NCI-H524 (cell line): ENCODE measurements at regions not wholly inside any gene's neighbourhood (a gene's known extent, or its start where the extent isn't known, plus 50 kb on each side); places are given as distances from the start of the nearest gene placed in this dataset.

ENCODE experiments used
- DNase-seq, 2 experiments: peaks; one replicate each; lab custom pipeline; 2025; lab: John Stamatoyannopoulos, UW

DNA sequence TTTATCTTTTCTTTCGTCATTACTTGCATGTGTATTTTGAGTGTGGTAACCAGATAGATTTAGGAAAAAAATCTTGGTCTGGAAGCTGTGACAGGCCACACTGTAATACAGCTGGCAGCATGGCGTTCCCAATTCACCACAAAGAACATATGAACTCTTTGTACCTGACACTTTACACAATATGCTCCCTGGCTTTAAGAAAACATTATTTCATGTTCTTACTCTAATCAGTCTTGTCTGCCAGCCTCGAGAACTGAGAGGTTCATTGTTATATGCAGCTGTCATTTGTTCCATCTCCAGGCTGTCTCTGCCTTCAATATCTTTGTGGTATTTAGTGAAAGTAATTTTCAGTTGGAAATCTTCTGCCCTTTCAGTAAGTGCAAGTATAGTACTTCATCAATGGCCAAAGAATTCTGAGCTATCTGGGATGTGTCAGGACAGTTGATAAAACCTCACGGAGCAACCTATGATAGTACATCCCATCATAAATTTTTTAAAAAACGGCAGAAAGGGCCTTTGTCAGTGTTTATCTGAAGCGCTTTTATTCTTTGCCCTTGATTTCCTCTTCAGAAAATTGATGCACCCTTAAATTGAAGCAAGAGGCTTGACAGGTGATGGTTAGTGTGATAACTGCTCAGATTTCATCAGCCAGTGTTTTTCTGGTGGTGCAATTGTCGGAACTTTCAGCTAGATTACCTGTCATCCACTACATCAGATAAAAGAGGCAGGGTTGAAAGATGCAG is 146.3 kb upstream of the SP8 start:
- DNase-seq: no peak

- no peak for DNase-seq
Measured at GRCh38 chr7:20945451-20945850, 158.8 kb upstream of the SP8 start.

- DNase-seq: no peak
Measured at GRCh38 chr7:20952916-20953315, 166.2 kb upstream of the SP8 start.

- DNase-seq: no peak
Measured at GRCh38 chr7:20954711-20955619, 168.3 kb upstream of the SP8 start.

DNA sequence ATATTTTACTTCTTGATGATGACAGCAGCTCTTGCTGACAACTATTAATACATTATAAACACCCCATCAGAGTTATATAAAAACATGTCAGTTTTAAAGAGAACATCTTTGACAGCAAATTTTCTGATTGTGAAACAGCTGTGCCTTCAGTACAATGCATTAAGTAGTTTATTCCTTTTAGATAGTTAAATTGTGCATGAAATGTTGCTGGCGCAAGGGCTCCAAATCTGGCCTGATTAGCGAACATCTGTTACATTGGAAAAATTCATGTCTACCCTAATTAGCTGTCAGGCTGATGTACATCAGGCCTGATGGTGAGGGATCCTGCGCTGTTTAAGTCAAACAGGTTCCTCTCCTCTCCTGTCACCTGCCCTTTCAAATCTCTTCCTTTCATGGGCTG is 171.9 kb upstream of the SP8 start:
- peak in 1 of 2 experiments; percentile 94 for DNase-seq

GRCh38 chr7:20959281-20959680 is 172.6 kb upstream of the SP8 start:
- no peak for DNase-seq

DNA sequence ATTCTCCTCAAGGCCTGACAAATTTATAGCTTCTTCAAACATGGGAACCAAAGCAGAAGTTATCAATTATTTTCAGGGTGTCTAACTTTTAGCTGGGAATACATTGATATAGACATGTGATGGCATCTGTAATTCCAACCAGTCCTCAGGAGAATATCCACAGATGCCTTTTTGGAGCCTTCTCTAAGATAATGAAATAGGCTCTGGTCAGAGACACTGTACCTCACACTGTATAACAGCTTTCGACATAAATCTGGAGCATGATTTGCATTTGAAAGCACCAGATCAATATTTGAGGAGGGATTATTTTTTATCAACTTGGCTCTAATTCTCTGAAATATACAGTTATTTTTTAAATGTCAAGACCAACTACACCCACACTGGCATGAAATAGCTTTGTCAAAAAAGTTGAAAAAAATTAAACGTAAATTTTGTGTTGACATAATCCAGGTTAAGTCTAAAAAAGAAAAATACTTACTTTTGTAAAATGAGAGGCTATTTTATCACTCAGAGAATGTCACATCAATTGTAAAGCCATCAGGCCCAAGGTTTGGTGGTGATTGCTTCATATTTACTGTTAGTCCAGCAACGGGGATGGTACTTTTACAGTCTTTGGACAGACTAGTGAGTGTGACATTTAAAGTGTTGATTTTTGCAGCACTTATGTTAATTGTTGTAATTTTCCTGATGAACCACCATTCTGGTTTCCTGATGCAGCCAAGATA is 177.0 kb upstream of the SP8 start:
- DNase-seq: no peak

DNA sequence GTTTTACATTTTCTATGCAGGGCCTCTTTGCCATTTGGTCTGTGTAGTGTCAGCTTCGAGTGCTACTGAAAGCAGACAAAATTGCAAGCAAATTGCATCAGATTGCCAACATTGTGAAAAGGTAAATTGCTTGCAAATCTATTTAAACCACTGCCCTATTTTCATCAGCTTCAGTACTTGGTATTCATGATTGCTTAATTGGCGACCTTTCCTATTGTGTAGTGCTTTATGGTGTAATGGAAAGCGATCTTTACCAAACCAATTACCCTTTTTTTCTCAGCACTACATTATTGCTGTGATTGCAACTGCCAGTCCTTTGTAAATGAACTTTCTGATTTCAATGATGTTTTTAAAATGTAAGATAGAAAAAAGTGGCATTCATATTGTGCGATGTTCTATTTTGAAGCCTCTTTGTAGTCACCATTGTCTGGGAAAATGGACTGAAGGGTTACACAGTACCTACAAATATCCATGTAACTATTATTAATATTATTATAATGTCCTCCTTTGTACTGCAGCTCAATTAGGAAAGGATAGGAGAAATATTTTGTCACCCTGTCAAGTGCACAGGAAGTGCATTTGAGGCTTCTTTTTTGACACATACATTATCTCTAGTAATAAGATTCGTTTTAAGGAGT is 177.7 kb upstream of the SP8 start:
- DNase-seq: no peak

GRCh38 chr7:20971219-20971618 is 184.5 kb upstream of the SP8 start:
- no peak for DNase-seq

DNA sequence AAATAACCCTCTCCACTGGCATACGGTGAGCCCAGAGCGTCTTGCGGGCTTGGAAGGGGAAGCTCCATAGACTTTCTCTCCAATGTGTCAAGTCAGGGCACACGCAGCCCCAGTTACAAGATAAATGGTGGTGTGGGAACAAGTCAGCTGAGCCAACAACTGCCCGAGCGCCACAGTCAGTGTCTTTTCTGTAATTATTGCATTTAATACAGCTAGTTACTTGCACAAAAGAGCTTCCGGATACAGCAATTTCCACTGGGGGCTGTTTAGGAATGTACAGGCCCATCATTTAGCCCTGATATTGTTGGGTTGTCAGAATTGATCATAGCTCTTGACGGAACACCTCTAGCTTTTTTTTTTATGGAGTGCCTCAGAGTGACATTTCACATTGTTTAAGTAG is 193.5 kb upstream of the SP8 start:
- DNase-seq: no peak

DNA sequence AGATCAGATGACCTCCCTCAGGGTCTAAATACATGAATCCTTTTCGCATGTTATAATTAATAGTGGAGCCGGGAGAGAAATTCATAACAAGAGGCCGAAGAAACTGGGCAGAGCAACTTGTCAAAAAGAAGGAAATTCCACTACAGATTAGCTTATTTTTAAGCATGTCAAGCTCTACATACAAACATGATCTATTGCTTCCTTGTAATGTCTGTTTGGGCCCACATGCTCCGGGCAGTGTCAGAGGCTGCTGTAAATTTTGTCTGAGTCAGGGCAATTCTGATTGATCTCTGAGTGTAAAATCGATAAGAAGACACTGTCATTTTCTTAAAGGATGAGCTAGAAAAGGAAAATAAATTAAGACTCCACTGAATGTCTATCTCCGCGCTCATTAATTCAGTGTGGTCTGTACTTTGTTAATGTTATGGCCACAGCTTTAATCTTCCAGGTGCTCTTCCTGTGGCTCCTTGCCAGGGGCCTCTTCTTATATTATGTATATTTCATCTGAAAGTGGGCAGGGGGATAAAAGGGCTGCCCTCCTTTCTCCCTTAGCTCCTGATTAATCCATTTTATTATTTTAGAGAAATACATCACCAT is 194.1 kb upstream of the SP8 start:
- DNase-seq: no peak

- DNase-seq: no peak
Measured at GRCh38 chr7:20988340-20988739, 201.7 kb upstream of the SP8 start.

DNA sequence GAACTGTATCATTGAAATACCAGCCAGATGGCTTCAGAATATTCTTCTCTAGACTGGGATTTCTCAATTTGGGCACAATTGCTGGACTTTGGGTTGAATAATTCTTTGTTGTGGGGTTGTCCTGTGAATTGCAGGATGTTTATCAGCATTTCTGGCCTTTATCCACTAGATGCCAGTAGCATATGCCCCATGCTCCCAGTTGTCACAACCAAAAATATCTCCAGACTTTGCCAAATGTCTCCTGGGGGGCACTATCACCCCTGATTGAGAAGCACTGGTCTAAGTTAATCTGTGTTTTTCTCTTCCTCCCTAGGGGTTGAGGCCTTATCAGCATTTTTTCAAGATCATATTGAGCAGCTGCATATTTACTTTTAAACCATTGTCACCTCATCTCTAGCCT is 204.9 kb upstream of the SP8 start:
- no peak for DNase-seq

DNA sequence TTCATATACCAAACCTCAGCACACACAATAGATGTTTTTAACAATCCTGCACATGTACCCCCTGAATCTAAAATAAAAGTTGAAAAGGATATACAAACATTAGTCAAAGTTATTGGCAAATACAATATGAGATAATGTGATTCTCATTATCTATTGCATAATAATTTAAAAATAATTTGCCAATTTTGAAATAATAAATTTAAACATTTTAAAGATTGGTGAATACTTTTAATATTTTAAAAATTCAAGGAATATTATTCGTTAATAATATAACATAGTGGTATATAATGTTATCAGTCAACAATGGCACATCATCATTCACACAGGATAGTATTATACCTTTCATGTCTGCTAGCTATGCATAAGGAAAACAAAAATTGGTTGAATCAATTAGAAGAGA is 207.0 kb upstream of the SP8 start:
- DNase-seq: no peak

GRCh38 chr7:20998309-20998708 is 211.6 kb upstream of the SP8 start:
- DNase-seq: no peak

DNA sequence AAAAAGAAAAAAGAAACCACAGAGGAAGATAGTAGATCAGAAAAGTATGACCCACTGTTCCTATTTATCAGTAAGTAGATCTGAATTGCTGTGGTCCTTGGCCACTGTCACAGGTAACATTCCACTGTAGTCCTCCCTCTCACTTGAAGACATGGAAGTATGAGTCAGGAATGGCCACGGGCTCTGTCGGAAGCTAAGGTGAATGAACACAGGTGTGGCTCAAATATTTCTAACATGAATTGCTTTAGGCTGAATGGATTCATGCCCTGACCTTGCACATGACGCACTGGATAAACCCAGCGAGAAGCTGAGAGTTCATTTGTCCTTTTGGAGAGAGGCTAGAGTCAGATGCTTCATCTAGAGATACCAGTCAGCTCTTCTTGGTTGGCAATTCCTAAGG is 224.5 kb upstream of the SP8 start:
- no peak for DNase-seq

- no peak for DNase-seq
Measured at GRCh38 chr7:21013765-21014539, 227.3 kb upstream of the SP8 start.

DNA sequence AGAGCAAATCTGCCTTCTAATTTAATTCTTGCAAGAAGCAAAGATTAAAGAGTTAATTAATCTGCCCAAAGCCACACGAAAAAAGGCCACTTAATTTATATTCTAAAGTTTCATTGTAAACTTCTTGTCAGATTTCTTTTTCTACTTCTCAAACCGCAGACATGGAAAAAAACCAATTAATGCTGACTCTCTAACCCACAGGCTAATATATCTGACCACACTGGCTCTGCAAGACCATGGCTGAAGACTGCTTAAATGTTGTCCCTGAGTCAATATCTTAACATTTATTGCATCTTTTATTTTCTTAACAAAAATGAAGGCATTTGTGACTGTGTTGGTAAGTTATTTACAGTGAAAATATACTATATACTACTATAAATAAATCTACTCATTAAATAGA is 234.0 kb upstream of the SP8 start:
- no peak for DNase-seq

DNA sequence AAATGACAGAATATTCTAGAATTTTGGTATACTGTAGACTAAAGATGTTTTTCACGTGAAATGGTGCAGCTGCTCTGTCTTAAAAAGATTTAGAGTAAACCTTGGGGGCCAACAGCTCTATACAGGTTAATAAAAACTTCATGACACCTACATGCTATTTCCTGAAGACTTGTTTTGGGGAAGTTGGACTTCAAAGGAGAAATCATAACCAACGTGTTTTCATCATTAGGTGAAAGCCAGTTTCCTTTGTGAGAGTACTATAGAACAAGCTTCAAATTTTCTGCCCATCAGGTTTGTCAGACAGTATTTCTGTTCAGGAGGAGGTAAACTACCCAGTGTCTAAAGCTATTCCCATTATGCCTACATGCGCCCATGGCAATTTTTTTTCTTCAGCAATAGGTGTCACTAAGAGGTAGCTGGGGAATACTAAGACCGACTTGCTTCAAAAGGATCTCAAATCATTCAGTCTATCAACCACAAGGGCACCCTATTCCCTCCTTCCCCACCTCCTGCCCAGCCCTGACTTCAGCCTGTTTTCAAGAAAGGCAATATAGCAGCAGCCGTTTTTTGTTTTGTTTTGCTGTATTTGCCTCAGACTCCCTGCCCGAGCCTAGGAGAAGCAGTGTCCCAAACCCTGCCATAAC is 237.3 kb upstream of the SP8 start:
- DNase-seq: no peak

- no peak for DNase-seq
Measured at GRCh38 chr7:21024485-21024867, 237.8 kb upstream of the SP8 start.

DNA sequence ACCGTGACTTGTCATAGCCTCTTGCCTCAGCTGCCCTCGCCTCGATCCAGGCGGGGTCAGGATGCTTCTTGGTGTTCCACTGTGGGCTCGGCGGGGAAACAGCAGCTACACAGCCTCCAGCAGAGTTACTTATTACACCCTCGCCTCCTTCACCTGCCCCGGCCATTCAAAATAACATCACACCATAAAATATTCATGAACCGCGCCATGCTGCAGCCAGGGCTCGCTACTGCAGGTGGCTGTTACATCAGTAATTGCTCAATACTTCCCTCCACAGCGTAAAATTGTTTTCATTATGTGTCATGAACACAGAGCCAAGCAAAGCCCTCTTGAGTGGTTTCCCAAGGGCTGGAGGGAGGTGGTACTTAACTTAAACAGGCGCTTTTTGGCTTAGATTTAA is 241.5 kb upstream of the SP8 start:
- DNase-seq: peak; percentile 9 to 56
